Hepatic stellate cell (primary cell): ENCODE measurements at regions not wholly inside any gene's neighbourhood (a gene's known extent, or its start where the extent isn't known, plus 50 kb on each side); places are given as distances from the start of the nearest gene placed in this dataset.

Source experiments
- DNase-seq: peaks from one replicate; pipeline ENCODE4 v3.0.0; 2011; ENCODE audit warnings: low spot score

GRCh38 chr13:61485128-61485765 is 69.6 kb upstream of the PCDH20 start:
- no peak for DNase-seq

GRCh38 chr13:61477619-61478018 is 62.0 kb upstream of the PCDH20 start:
- no peak for DNase-seq

- DNase-seq = no peak
These were observed 55.1 kb upstream of the PCDH20 start for GRCh38 chr13:61470786-61471185.

GRCh38 chr13:61466280-61466679 is 50.6 kb upstream of the PCDH20 start:
- no peak for DNase-seq
